A549 (cell line): ENCODE measurements at regions not wholly inside any gene's neighbourhood (a gene's known extent, or its start where the extent isn't known, plus 50 kb on each side); places are given as distances from the start of the nearest gene placed in this dataset.
"Not testable (repeated sequence)": the region's sequence is repeated elsewhere in the genome, so short reads cannot be mapped to it uniquely, and the experiment has no call there.

Source experiments
- CTCF ChIP-seq: fragments of >200 bp; sonication (Bioruptor Twin); formaldehyde crosslinking; IDR thresholded peaks from 3 replicates; pipeline ENCODE4 v1.5.1; 2016
- EP300 ChIP-seq, 2 experiments: fragments of >200 bp; sonication (Bioruptor Twin); formaldehyde crosslinking; IDR thresholded peaks; 2 replicates in 1 of 2; 3 replicates in 1 of 2; pipeline ENCODE4 v1.6.1; 2016 to 2017
- ESRRA ChIP-seq: fragments of 150-350 bp; IDR thresholded peaks from 2 replicates; pipeline ENCODE4 v1.6.1; 2014; ENCODE audit warnings: mild to moderate bottlenecking, low read length, borderline replicate concordance
- JUNB ChIP-seq: fragments of >200 bp; sonication (Bioruptor Twin); formaldehyde crosslinking; IDR thresholded peaks from 2 replicates; pipeline ENCODE4 v1.6.1; 2016
- MAFK ChIP-seq: fragments of 450-650 bp; IDR thresholded peaks from 2 replicates; pipeline ENCODE4 v1.6.1; 2014; ENCODE audit not compliant: partially characterized antibody
- POLR2A ChIP-seq: IDR thresholded peaks from 2 replicates; pipeline ENCODE4 v1.6.1; 2012; ENCODE audit warnings: mild to moderate bottlenecking, low read length
- RCOR1 ChIP-seq: fragments of 150-350 bp; IDR thresholded peaks from 2 replicates; pipeline ENCODE4 v1.6.1; 2014; ENCODE audit warnings: antibody characterized with exemption, low read length, low read depth
- SMC3 ChIP-seq: fragments of >200 bp; sonication (Bioruptor Twin); formaldehyde crosslinking; IDR thresholded peaks from 3 replicates; pipeline ENCODE4 v1.6.1; 2018; ENCODE audit warnings: inconsistent platforms
- SREBF2 ChIP-seq: fragments of 450-650 bp; IDR thresholded peaks from 2 replicates; pipeline ENCODE4 v1.6.1; 2014; ENCODE audit warnings: mild to moderate bottlenecking, moderate library complexity
- ZFP36 ChIP-seq: fragments of 450-650 bp; IDR thresholded peaks from 2 replicates; pipeline ENCODE4 v1.6.1; 2014; ENCODE audit warnings: borderline replicate concordance; ENCODE audit not compliant: partially characterized antibody

GRCh38 chr1:166316306-166316705 lies 149.5 kb upstream of the FAM78B start:
- not testable (repeated sequence) for TF ChIP-seq SMC3; CTCF; MAFK; ESRRA; SREBF2; RCOR1; POLR2A; JUNB; ZFP36; EP300 (IDR thresholded peaks at IDR 0.05)
